ENCODE measurements at regions not wholly inside any gene's neighbourhood (a gene's known extent, or its start where the extent isn't known, plus 50 kb on each side); places are given as distances from the start of the nearest gene placed in this dataset.

DNA sequence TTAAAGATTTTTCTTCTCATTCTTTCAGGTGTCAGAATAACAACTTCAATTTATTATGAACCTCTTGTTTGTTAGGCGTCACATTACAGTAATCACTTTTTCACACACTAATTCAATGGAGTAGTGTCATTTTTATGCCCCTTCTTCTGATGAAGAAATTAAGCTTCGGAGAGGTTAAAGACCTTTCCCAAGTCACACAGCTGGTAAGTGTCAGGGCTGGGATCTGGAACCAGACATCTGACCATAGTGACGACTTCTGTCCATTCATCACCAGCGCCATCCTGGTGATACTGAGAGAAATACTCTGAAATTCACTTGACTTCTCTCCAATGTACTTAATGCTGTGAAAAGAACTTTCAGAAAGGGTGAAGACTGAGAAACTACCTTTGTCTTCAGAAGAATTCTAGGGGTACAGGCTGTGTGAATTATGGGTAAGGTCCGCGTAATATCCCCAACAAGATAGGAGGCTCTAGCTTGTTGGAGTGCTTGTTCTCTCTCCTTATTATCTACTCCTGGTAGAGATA is 173.8 kb downstream of the GAS1 start:
- TF ChIP-seq, protein P1, sequence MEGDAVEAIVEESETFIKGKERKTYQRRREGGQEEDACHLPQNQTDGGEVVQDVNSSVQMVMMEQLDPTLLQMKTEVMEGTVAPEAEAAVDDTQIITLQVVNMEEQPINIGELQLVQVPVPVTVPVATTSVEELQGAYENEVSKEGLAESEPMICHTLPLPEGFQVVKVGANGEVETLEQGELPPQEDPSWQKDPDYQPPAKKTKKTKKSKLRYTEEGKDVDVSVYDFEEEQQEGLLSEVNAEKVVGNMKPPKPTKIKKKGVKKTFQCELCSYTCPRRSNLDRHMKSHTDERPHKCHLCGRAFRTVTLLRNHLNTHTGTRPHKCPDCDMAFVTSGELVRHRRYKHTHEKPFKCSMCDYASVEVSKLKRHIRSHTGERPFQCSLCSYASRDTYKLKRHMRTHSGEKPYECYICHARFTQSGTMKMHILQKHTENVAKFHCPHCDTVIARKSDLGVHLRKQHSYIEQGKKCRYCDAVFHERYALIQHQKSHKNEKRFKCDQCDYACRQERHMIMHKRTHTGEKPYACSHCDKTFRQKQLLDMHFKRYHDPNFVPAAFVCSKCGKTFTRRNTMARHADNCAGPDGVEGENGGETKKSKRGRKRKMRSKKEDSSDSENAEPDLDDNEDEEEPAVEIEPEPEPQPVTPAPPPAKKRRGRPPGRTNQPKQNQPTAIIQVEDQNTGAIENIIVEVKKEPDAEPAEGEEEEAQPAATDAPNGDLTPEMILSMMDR (IDR thresholded peaks at IDR 0.05; ENCODE audit: poor library complexity) = no peak
- TF ChIP-seq EZH2 (IDR thresholded peaks at IDR 0.05; ENCODE audit: borderline replicate concordance) = no peak

All from hepatocyte (in vitro differentiated cells).